Fibroblast of mammary gland (primary cell): ENCODE measurements at regions not wholly inside any gene's neighbourhood (a gene's known extent, or its start where the extent isn't known, plus 50 kb on each side); places are given as distances from the start of the nearest gene placed in this dataset.
"Not testable (repeated sequence)": the region's sequence is repeated elsewhere in the genome, so short reads cannot be mapped to it uniquely, and the experiment has no call there.

ENCODE experiments used
- DNase-seq: peaks from one replicate; pipeline ENCODE4 v3.0.0-alpha.2; 2010; ENCODE audit warnings: low read depth
- H3K4me3 ChIP-seq: 2 replicates; pipeline ENCODE4 v1.5.1; 2011; ENCODE audit warnings: low read depth, mild to moderate bottlenecking, low read length, moderate library complexity; ENCODE audit not compliant: control insufficient read depth

GRCh38 chr1:146883190-146883589, 54.9 kb upstream of the NBPF12 start:
- peak; percentile 12 for DNase-seq
- not testable (repeated sequence) for H3K4me3 ChIP-seq

- not testable (repeated sequence) for H3K4me3 ChIP-seq, DNase-seq
Observed at GRCh38 chr1:146881096-146881495, 57.0 kb upstream of the NBPF12 start.

DNA sequence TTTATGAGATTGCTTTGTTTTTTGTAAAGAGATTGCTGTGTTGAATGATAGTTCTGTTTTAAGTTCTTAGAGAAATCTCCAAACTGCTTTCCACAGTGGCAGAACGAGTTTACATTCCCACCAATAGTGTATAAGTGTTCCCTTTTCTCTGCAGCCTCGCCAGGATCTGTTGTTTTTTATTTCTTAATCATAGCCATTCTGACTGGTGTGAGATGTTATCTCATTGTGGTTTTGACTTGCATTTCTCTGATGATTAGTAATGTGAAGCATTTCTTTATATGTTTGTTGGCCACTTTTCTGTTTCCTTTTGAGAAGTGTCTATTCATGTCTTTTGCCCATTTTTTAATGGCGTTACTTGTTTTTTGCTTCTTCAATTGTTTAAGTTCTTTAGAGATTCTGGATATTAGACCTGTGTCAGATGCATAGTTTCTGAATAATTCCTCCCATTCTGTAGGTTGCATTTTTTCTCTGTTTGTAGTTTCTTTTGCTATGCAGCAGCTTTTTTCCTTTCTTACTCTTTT, 74.3 kb upstream of the NBPF12 start:
- not testable (repeated sequence) for DNase-seq, H3K4me3 ChIP-seq

DNA sequence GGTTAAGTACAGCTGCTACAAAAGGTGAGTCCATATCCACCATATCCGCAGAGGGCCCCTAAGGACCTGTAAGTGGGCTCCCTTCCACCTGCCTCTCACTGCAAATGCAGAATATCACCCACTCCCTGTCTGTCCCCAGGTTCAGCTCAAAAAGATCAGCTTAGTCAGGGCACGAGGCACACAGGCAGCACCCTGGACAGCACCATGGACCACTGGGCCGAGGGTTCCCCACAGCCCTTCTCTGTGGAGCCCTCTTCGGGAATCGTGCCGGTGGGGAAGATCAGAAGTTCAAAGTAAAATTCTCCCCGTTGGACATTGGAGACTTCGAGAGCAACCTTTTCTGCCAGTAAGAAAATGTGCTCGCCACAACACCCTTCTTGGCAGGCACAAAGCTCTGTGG, 85.0 kb upstream of the NBPF12 start:
- not testable (repeated sequence) for H3K4me3 ChIP-seq, DNase-seq

GRCh38 chr1:146850352-146850889, 87.7 kb upstream of the NBPF12 start:
- DNase-seq, H3K4me3 ChIP-seq: not testable (repeated sequence)

DNA sequence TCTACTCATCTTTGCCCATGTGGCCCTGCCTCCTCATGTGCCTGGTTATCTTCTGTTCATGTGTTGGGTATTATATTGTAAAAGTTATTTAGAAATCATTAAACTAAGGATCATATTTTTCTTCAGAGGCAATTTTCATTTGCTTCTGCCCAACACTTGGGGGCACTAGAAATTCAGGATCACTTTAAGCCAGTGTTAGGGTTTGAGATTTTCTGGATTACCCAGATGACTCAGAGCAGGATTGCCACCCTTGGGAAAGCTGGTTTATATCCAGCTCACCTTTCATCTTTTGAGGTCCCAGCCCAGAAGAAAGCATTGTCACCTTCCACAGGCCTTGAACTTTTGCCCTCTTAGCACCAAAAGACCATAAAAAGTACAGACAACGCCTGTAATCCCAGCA, 99.4 kb upstream of the NBPF12 start:
- not testable (repeated sequence) for DNase-seq, H3K4me3 ChIP-seq

DNA sequence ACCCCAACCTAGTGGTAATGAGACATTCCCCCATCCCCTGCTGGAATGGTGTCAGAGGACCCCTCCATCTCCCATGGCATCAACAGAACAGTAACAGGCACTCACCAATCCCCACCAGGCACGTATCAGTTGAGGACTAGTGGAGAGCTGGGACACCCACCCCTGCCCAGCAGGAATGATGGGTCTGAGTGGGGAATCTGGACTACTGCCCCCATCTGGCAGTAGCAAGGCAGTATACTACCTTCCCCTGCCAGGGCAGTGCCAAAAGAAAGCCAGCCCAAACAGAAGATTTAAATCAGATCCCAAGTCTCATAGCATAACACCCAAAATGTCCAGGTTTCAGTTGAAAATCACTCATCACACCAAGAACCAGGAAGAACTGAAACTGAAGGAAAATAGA, 111.2 kb upstream of the NBPF12 start:
- DNase-seq, H3K4me3 ChIP-seq: not testable (repeated sequence)

DNA sequence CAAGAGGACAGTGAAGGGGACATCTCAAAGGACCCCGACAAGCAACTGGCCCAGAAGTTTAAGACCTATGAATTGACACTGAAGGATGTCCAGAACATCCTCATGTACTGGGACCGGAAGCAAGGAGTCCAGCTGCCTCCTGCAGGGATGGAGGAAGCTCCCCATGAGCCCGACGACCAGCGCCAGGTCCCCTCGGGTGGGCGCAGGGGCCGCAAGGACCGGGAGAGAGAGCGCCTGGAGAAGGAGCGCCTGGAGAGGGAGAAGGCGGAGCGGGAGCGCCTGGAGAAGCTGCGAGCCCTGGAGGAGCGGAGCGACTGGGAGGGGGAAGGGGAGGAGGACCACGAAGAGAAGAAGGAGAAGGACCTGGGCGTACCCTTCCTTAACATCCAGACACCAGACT, 143.9 kb upstream of the NBPF12 start:
- H3K4me3 ChIP-seq, DNase-seq: not testable (repeated sequence)

DNA sequence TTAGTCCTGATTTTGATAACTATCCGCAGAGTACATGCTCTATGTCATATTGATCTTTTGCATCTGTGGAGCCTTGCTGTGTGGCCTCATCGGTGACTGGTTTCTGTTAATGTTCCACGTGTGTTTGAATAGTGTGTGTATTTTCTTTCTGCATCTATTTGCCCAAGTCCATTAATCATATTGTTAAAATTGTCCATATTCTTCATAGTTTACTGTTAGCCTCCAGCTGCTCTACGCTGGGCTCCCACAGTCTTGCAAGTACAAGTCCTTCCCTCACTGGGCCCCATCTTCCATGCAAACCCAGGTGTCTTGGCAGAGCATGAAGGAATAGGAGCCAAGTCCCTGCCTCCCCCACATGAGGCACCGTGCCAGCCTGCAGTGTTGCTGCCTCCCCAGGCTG, 145.4 kb upstream of the NBPF12 start:
- DNase-seq, H3K4me3 ChIP-seq: not testable (repeated sequence)

DNA sequence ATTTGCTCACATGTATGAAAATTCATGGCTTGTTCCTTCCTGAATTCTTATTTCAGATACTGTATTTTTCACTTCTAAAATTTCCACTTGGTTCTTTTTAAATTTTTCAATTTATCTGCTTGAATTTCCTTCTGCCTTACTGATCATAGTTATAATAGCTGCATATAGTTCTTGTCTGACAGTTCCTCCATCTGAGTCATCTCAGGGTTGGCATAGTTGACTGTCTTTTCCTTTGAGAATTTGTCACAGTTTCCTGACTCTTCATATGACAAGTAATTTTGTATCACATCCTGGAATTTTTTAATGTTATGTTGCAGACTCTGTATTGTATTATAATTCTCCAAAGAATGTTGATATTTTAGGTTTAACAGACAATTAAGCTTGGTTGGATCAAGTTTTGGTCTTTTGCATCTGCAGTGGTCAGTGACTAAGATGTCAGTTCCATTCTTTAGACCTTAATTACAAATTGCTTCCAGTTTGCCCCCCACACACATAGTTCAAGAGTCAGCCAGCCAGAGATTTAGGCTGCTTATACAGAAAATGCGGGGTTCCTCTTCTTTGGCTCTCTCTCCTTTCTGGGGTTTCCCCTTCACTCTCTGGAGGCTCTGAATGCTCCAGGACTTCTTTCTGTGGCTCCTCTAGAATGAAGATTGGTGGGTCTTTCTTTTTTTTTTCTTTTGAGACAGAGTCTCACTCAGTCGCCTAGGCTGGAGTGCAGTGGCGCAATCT, 153.7 kb upstream of the NBPF12 start:
- not testable (repeated sequence) for DNase-seq, H3K4me3 ChIP-seq

- not testable (repeated sequence) for DNase-seq, H3K4me3 ChIP-seq
Observed at GRCh38 chr1:146781235-146781634, 156.9 kb upstream of the NBPF12 start.

DNA sequence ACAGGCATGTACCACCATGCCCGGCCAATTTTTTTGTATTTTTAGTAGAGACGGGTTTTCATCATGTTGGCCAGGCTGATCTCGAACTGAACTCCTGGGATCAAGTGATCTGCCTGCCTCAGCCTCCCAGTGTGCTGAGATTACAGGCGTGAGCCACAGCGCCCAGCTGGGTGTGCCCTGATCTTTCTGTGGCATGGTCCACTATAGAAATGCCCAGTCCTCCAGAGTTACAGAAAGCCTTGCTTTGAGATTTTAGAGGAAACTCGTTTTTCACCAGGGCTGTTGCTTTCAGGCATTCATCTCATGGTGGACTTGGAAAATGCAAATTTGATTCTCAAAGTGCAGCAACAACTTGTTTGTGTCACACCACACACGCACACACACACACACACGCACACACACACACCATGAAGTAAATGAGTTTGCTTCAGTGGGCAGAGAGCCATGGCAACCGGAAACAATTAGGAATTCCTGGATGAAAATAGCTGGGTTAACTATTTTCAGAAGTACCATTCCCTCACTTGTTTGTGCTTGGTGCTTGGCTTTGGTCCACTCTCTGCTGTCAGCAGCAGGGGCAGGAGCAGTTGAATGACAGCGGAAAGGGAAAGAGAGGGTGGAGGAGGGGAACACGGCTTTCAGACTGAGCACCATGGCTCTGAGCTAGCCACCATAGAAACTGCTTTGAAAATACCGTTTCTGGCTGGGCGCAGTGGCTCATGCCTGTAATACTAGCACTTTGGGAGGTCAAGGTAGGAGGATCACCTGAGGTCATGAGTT, 160.1 kb upstream of the NBPF12 start:
- not testable (repeated sequence) for H3K4me3 ChIP-seq
- peak; percentile 22 for DNase-seq

GRCh38 chr1:146774988-146775387, 163.1 kb upstream of the NBPF12 start:
- DNase-seq, H3K4me3 ChIP-seq: not testable (repeated sequence)

GRCh38 chr1:146774271-146774670, 163.9 kb upstream of the NBPF12 start:
- not testable (repeated sequence) for DNase-seq, H3K4me3 ChIP-seq

DNA sequence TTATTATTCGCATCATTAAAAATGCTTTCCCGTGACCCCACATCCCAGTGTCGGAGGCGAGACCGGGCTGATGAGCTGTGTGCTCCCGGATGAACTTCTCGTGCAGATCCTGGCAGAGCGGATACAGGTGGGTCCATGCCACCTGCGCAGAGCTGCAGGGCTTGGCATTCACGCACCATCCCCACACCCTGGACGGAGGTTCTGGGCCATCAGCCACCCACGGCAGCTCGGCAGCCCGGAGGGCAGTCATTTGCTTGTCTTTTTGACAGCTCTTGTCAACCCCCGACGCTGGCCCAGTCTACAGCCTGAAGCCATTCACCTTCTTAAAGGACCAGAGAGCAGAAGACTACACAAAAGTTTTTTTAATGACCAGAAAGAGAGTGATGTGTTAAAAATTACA, 166.7 kb upstream of the NBPF12 start:
- H3K4me3 ChIP-seq, DNase-seq: not testable (repeated sequence)

DNA sequence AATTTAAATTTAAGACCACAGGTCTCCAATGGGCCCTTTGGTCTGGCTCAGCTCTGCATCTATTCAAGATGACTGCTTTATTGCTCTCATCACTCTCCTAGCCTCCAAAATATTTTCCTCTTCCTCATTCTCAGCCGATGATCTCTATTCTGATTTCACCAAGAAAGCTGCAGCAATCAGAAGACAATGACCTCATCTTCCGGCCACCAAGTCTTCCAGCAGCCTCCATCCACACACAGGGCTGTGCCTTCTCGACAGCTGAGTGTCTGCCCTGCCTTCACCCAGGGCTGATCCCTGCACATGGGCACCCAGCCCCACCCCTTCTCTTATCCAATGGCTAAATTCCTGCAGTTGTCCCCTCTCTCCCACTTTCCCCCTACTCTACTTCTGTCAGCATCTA, 167.1 kb upstream of the NBPF12 start:
- H3K4me3 ChIP-seq, DNase-seq: not testable (repeated sequence)

GRCh38 chr1:146763234-146763633, 174.9 kb upstream of the NBPF12 start:
- not testable (repeated sequence) for DNase-seq, H3K4me3 ChIP-seq

DNA sequence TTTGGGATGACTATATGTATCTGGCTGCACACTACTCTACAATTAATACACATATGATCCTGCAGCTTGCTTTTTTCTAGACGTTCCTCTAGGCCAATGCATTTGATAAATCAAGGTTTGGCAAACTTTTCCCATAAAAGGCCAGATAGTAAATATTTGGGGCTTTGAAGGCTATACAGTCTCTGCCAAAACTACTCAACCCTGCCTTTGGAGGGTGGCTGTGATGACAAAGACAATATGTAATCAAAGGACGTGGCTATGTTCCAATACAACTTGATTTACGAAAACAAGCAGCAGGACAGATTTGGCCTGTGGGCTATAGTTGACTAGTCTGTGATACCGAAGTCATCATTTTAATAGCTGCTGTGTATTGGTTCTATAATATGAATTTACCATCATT, 181.3 kb upstream of the NBPF12 start:
- not testable (repeated sequence) for DNase-seq, H3K4me3 ChIP-seq

DNA sequence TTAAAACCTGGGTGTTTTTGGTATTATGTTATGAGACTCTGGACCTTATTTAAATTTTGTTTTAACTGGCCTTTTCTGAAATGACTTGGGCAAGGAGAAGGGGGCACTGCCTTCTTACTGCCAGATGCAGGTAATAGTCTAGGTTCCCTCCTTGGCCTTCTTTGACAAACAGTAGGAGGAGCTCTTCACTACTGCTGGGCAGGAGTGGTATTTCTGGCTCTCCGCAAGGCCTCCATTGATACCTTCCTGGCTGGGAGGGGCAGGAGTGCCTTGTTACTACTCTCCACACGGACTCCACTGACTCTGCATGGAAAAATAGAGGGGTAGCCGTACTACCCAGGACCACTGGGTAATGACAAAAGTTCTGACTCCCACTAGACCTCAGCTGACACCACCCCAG, 189.4 kb upstream of the NBPF12 start:
- not testable (repeated sequence) for H3K4me3 ChIP-seq, DNase-seq
